GM12874 (cell line): ENCODE measurements at regions not wholly inside any gene's neighbourhood (a gene's known extent, or its start where the extent isn't known, plus 50 kb on each side); places are given as distances from the start of the nearest gene placed in this dataset.

Source experiments
- TF ChIP-seq, protein P1 (sequence below): IDR thresholded peaks from 2 replicates; pipeline ENCODE4 v1.5.1; 2011; ENCODE audit warnings: low read depth, mild to moderate bottlenecking, control low read depth, low read length, moderate library complexity; ENCODE audit not compliant: insufficient read depth

DNA sequence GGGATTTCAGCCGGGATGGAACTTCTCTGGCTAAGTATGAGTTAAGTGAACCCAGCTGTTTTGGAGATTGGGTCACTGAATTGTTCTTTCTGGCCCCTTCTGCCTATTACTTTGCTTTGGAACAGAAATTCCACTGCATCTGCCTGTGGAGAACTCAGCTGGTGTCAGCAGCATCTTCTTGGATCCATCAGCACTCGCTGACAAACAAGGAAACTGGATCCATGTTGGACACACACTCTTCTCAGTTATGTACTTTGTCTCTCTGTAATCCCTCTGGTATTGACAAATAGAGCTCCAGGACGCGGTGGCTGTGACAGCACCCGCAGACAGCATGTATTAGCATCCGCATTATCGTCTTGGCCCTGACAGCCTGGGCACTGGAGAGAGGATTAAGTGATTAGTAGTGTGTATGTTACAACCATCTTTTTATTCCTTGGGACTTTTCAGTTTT is 73.0 kb upstream of the BMPER start:
- TF ChIP-seq, protein P1, sequence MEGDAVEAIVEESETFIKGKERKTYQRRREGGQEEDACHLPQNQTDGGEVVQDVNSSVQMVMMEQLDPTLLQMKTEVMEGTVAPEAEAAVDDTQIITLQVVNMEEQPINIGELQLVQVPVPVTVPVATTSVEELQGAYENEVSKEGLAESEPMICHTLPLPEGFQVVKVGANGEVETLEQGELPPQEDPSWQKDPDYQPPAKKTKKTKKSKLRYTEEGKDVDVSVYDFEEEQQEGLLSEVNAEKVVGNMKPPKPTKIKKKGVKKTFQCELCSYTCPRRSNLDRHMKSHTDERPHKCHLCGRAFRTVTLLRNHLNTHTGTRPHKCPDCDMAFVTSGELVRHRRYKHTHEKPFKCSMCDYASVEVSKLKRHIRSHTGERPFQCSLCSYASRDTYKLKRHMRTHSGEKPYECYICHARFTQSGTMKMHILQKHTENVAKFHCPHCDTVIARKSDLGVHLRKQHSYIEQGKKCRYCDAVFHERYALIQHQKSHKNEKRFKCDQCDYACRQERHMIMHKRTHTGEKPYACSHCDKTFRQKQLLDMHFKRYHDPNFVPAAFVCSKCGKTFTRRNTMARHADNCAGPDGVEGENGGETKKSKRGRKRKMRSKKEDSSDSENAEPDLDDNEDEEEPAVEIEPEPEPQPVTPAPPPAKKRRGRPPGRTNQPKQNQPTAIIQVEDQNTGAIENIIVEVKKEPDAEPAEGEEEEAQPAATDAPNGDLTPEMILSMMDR: no peak

DNA sequence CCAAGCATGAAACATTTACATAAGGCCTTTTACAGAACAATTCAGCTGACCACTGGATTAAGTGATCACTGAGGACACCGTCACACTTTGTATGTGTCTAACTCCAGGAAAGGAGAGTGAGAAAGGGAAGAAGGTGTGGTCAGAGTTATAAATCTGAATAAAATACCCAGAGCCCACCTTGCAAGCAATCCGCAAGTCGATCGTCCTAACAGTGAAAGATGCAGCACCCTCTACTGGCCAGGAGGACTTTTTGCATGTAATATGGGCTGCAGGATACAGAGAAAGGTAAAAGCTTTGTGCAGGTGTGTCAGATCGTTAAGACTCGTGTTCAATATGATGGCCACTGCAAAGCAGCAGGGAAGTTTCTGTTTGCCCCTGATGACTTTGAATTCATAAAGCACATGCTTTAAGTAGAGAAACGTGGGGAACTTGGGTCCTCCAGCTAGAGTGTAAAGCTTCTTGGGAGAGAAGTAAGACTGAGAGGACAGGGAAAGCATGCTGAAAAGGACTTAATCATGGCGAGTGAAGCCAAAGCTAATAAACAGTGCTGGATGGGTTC is 68.5 kb upstream of the BMPER start:
- TF ChIP-seq, protein P1: peak; percentile 27; the same call in 1 of the 2 replicates

DNA sequence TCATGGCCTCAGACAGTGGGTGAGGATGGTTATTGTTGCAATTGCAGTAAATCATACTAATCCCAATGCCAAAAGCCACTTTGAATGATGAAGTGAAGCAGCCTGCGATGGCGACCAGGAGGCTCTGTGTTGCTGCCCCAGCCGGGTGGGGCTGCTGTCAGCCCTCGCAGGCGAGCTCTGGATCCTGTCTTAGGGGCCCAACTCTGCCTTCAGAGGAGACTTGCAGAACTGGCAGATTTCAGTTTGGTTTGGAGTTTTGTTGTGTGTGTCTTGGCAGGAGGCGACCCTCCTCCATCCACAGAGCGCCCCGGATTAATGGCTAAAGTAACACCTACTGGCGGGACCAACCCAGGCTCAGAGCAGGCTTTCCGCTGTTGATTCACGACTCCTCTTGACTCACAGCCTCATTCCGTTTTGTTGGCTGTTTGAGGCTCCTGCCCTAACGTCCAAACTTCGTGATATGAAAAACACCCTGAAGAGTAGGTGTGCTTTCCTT is 67.9 kb upstream of the BMPER start:
- TF ChIP-seq, protein P1: no peak

DNA sequence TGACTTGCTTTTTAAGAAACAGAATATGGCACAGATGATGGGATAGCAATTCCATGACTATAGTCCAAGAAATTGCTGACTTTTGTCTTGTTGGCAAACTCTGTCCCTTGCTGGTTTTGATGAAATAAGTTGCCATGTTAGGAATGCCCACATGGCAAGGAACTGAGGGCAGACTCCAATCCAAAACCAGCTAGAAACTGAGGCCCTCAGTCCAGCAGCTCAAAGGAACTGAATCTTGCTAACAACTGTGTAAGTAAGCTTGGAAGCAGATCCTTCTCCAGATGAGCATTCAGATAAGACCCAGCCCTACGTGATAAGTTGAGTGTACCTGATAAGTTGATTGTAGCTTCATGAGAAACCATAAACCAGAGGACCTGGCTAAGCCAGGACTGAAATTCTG is 64.3 kb upstream of the BMPER start:
- TF ChIP-seq, protein P1: no peak

DNA sequence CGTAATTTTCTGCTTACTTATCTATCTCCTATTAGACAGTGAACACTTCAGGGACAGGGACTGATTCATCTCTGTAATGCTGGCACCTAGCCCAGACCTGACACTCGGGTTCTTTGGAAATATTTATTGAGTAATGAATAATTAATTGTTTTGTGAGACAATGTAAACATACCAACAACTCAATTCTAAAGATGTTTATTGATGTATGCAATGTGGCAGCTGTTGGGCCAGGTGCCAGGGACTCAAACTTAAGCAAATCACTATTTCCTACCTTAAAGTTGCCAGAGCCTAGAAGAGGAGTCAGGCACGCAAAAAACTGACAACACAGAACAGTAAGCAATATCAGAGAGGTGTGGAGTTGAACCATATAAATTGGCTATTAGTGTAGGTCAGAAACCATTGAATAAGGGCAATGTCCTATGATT is 63.6 kb upstream of the BMPER start:
- TF ChIP-seq, protein P1: no peak

DNA sequence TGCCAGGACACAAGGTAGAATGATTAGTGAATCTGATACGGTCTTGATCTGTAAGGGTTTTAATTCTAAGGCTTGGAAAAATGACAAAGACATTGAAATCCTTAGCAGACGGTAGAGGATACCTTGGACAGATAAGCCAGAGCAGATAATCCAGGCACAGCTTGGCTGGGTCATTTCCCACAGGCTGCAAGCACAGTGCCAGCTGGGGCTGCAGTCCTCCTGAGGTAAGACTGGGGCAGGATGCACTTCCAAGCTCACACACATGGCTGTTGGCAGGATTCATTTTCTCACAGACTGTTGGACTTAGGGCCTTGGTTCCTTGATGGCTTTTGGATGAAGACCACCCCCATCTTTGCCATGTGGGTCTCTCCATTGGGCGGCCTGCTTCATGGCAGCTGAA is 63.2 kb upstream of the BMPER start:
- TF ChIP-seq, protein P1: no peak

DNA sequence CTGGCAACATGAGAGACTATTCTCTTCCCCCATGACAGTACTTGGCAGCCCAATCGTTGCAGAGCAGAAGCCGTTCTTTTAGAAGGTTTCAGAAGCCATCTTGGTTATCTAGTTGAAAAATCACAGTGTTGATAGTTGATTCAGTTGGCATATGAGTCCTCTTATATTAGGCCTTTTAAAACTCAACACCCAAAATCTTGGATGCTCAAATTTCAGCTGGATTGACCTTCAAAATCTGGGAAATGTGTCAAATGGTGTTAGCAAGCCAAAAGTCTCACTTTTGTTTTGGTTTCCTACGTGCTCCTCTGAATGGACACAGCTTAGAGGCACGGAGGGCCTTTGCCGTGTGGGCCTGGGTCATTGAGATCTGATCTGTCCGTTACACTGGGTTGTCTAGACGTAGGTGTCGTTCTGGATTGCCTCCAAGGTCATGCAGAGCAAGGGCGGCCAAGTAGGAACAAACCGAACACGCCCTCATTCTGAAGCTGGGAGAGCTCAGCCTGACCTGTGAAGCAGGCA is 59.3 kb upstream of the BMPER start:
- TF ChIP-seq, protein P1: no peak
